Stomach (tissue), 8 donors: ENCODE measurements at regions not wholly inside any gene's neighbourhood (a gene's known extent, or its start where the extent isn't known, plus 50 kb on each side); places are given as distances from the start of the nearest gene placed in this dataset.
"Not testable (repeated sequence)": the region's sequence is repeated elsewhere in the genome, so short reads cannot be mapped to it uniquely, and the experiment has no call there.

Experiments
- DNase-seq, 2 donors: peaks; one replicate each; pipeline versions ENCODE4 v3.0.0 to v3.0.0-alpha.2; 2013 to 2019
- H3K27ac ChIP-seq, 5 donors: fragments of 200-600 bp in 4 of 5; sonication (generic) in 4 of 5; one replicate each; pipeline ENCODE4 v1.5.1; 2013 to 2019; ENCODE audit warnings: mild to moderate bottlenecking in 1 of 5, moderate library complexity in 1 of 5
- H3K27me3 ChIP-seq, 3 donors: fragments of 200-600 bp; sonication (generic); one replicate each; pipeline ENCODE4 v1.5.1; 2017 to 2019; ENCODE audit warnings: mixed run types in 1 of 3
- H3K36me3 ChIP-seq, 4 donors: fragments of 200-600 bp; sonication (generic); 1 replicate in 3 of 4; 2 replicates in 1 of 4; pipeline ENCODE4 v1.5.1; 2016 to 2019
- H3K4me1 ChIP-seq, 4 donors: fragments of 200-600 bp; sonication (generic); one replicate each; pipeline ENCODE4 v1.5.1; 2016 to 2019
- H3K4me3 ChIP-seq, 4 donors: fragments of 200-600 bp; sonication (generic) in 3 of 4; one replicate each; pipeline ENCODE4 v1.5.1; 2016 to 2019; ENCODE audit warnings: mild to moderate bottlenecking in 1 of 4
- H3K9me3 ChIP-seq, 4 donors: fragments of 200-600 bp; sonication (generic); one replicate each; pipeline ENCODE4 v1.5.1; 2016 to 2019
- EP300 ChIP-seq: sonication (generic); formaldehyde crosslinking; IDR thresholded peaks from one replicate; pipeline ENCODE4 v1.6.1; 2017; ENCODE audit warnings: antibody characterized with exemption
- POLR2A ChIP-seq, 4 donors: fragments of 450-650 bp; IDR thresholded peaks; one replicate each; pipeline ENCODE4 v1.6.1; 2016; ENCODE audit warnings: antibody characterized with exemption in 4 of 4, control low read depth in 2 of 4, mild to moderate bottlenecking in 1 of 4, moderate library complexity in 1 of 4
- POLR2AphosphoS5 ChIP-seq, 3 donors: sonication (generic); formaldehyde crosslinking; IDR thresholded peaks; one replicate each; pipeline ENCODE4 v1.6.1; 2016; ENCODE audit warnings: antibody characterized with exemption in 3 of 3
- WGBS, 5 donors: extraction: QIAGEN DNeasy Blood & Tissue Kit in 3 of 5; methylation state at CpG; one replicate each; pipeline versions ENCODE4 v1.1.5 to v1.1.7; 2013 to 2018; 5-methylcytosine and 5-hydroxymethylcytosine counted together
- intact Hi-C: fragments of 100-400 bp; cut with DNase I; formaldehyde crosslinking; loops from one replicate; pipeline ENCODE4 v1.15.1; 2023; ENCODE audit warnings: low total_unique reads
- TF ChIP-seq, protein P1 (sequence below), 7 experiments: fragments of 450-650 bp in 4 of 7; fragments of 200-600 bp in 3 of 7; sonication (generic) in 3 of 7; IDR thresholded peaks; one replicate each; pipeline ENCODE4 v1.5.1; 2016 to 2019; ENCODE audit warnings: antibody characterized with exemption in 7 of 7, control low read depth in 2 of 7, mild to moderate bottlenecking in 1 of 7
- donor health status: healthy with polysubstance abuse.
- donor health status: Bipolar disorder and iron deficiency.
- donor health status: healthy.

DNA sequence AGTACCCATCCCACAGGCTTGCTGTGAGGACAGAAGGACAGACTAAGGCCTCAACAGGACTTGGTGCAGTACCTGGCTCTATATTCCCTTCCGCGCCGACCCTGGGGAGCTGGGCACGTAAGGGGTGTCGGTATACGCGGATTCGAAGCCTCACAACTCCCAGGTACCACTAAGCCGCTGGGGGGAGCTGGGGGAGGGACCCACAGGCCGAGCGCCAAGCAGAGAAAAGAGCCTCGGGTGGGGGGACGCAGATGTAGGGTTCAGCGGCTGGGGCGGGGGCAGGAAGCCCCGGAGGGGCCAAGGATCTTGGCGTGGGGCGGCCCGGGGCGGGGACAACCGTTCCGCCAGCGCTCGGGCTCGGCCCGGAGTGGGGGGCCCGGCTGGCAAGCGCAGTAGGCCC is 126.4 kb upstream of the ZNF746 start:
- peak; percentile 30 to 75 for DNase-seq
- WGBS, 5 donors: 0 to 3% (median 0%) methylated on average over 12 to 28 of the region's 28 CpGs
- TF ChIP-seq EP300 (no peak), POLR2A (IDR thresholded peaks at IDR 0.05) (no peak), POLR2AphosphoS5 (IDR thresholded peaks at IDR 0.05) (no peak)
- TF ChIP-seq, protein P1, sequence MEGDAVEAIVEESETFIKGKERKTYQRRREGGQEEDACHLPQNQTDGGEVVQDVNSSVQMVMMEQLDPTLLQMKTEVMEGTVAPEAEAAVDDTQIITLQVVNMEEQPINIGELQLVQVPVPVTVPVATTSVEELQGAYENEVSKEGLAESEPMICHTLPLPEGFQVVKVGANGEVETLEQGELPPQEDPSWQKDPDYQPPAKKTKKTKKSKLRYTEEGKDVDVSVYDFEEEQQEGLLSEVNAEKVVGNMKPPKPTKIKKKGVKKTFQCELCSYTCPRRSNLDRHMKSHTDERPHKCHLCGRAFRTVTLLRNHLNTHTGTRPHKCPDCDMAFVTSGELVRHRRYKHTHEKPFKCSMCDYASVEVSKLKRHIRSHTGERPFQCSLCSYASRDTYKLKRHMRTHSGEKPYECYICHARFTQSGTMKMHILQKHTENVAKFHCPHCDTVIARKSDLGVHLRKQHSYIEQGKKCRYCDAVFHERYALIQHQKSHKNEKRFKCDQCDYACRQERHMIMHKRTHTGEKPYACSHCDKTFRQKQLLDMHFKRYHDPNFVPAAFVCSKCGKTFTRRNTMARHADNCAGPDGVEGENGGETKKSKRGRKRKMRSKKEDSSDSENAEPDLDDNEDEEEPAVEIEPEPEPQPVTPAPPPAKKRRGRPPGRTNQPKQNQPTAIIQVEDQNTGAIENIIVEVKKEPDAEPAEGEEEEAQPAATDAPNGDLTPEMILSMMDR (IDR thresholded peaks at IDR 0.05): no peak
- Histone ChIP-seq H3K27ac (peak overlapping the region; percentile 86 to 93 (median 87)), H3K36me3 (peaks cover 22 to 28% (median 24%) of the 10 kb centered on the region in 4 donors), H3K27me3 (no peaks in the 10 kb centered on the region), H3K4me3 (peak overlapping the region; percentile 79 to 99 (median 86)), H3K9me3 (no peaks in the 10 kb centered on the region), H3K4me1 (peaks cover 23 to 34% (median 29%) of the 10 kb centered on the region in 4 donors)
- intact Hi-C loops: no loop called here

DNA sequence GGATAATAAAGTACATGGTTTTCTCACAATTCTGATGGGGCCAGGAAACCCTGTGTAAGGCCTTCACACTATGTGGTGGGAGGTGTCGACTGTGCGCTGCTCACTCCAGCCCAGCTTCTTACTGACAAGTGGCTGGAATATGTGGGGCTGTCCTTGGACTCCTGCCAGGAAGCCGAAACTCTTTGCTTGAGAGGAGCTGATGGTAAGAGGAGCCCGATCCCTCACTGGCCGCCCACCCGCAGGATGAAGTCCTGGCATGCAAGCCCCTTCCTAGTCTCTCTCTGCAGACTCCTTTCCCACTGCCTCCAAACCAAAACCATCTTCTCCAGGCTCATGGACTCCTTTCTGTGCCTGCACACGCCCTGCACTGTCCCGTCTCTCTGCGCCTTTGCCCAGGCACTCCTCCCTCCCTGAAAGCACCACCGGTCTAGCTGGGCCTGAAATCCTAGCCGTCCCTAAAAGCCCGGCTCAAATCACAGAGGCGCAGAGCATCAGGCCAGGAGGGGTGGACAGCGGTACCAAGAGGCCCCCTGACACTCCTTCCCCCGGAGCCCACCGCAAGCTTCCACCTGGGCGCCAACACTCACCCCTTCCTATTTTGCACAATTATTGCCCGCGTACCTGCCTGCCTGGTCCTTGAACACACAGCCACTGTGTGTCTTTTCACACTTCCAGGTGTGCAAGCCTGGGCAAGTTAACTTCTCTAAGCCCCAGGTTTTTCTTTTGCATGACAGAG is 125.8 kb upstream of the ZNF746 start:
- H3K9me3 ChIP-seq, H3K27me3 ChIP-seq, intact Hi-C loops: not testable (repeated sequence)
- peak overlapping the region in 4 of 5 donors; percentile 86 to 93 (median 88) for H3K27ac ChIP-seq
- H3K4me3 ChIP-seq: peak overlapping the region; percentile 79 to 99 (median 86)
- WGBS, 5 donors: 6 to 16% (median 16%) methylated on average over 16 to 19 of the region's 19 CpGs
- peaks cover 23 to 34% (median 29%) of the 10 kb centered on the region in 4 donors for H3K4me1 ChIP-seq
- H3K36me3 ChIP-seq: peaks cover 27 to 34% (median 30%) of the 10 kb centered on the region in 4 donors
- DNase-seq: peak; percentile 45 to 73

DNA sequence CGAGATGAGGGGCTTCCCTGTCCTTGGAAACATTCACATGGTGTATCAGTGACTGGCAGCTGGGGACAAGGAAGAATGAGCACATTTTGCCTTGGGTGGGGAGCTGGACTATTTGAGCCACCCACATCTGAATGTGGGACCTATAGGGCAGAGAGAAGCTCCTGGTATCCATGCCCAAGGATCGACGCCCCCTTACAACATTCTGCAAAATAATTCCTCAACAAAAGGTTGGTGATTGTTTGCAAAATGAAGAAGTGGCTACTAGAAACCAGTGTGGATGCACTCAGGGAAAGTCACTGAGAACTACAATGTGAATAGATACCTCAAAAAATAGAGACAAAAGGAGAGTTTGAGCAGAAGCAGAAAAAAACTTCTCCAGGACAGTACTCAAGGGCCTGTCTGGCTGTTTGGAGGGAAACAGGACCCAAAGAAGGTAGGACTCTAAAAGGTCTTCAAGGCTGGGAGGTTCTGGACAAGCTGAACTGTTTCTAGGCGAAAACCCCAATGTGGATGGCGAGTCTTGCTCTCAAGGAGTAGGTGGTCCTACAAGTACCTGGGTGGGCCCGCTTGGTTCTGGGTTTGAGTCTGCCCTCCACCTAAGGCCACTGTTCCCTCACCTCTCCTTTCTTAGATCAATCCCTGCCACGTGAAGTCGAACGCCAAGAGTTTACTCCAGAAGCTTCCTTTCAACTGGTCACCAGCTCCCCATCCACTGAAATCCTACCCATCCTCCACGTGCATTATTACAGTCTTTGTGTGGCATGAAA is 125.0 kb upstream of the ZNF746 start:
- Histone ChIP-seq H3K9me3 (no peaks in the 10 kb centered on the region), H3K4me1 (peaks cover 23 to 34% (median 29%) of the 10 kb centered on the region in 4 donors), H3K4me3 (peak overlapping the region; percentile 79 to 99 (median 86)), H3K27ac (peak overlapping the region in 1 of 5 donors; percentile 93), H3K36me3 (peaks cover 35 to 42% (median 38%) of the 10 kb centered on the region in 4 donors), H3K27me3 (no peaks in the 10 kb centered on the region)
- no peak for DNase-seq
- TF ChIP-seq POLR2AphosphoS5 (IDR thresholded peaks at IDR 0.05) (no peak), EP300 (no peak), POLR2A (IDR thresholded peaks at IDR 0.05) (no peak)
- TF ChIP-seq, protein P1 (IDR thresholded peaks at IDR 0.05): no peak
- intact Hi-C loops: no loop called here
- 72 to 82% (median 79%) methylated on average over 10 of the region's 10 CpGs for WGBS, 5 donors

DNA sequence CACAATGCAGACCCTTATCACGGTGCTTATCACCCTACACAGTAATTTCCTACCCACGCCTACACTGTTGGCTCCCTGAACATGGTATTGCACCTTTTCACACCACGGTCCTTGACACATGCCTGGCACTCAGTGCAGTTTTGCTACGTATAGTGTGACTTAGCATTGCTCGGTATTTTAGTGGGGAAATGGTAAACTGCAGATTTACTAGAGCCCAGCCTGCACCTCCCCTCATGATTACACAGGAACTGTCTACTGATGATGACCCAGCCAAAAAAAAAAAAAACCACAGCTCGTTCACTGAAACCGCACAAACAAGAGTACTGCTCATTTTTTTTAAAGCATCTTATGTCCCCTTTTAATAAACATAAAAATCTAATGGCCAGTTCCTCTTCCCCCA is 124.2 kb upstream of the ZNF746 start:
- H3K36me3 ChIP-seq: peaks cover 44 to 51% (median 46%) of the 10 kb centered on the region in 4 donors
- intact Hi-C loops: no loop called here
- H3K27ac ChIP-seq: no peak overlapping the region
- no peak for DNase-seq
- H3K4me3 ChIP-seq: no peak overlapping the region
- no peaks in the 10 kb centered on the region for H3K27me3 ChIP-seq
- H3K9me3 ChIP-seq: no peaks in the 10 kb centered on the region
- whole genome bisulfite sequencing, 5 donors: 50 to 74% (median 58%) methylated on average over 7 of the region's 7 CpGs
- TF ChIP-seq, protein P1 (IDR thresholded peaks at IDR 0.05): no peak
- TF ChIP-seq POLR2A (IDR thresholded peaks at IDR 0.05) (no peak), EP300 (no peak), POLR2AphosphoS5 (IDR thresholded peaks at IDR 0.05) (no peak)
- peaks cover 23 to 34% (median 29%) of the 10 kb centered on the region in 4 donors for H3K4me1 ChIP-seq
